Gastrocnemius medialis (tissue), 4 donors: ENCODE measurements at regions not wholly inside any gene's neighbourhood (a gene's known extent, or its start where the extent isn't known, plus 50 kb on each side); places are given as distances from the start of the nearest gene placed in this dataset.

Experiments used
- POLR2A ChIP-seq, 2 donors: fragments of 450-650 bp; IDR thresholded peaks; one replicate each; pipeline ENCODE4 v1.6.1; 2017; ENCODE audit warnings: antibody characterized with exemption in 2 of 2, mild to moderate bottlenecking in 2 of 2, moderate library complexity in 2 of 2
- TF ChIP-seq, protein P1 (sequence below), 5 experiments: fragments of 450-650 bp in 3 of 5; fragments of 200-600 bp in 2 of 5; sonication (generic) in 2 of 5; IDR thresholded peaks in 4 of 5; conservative IDR thresholded peaks in 1 of 5; 1 replicate in 4 of 5; 2 replicates in 1 of 5; pipeline ENCODE4 v1.5.1; 2016 to 2019; ENCODE audit warnings: antibody characterized with exemption in 5 of 5, mild to moderate bottlenecking in 3 of 5, moderate library complexity in 3 of 5

DNA sequence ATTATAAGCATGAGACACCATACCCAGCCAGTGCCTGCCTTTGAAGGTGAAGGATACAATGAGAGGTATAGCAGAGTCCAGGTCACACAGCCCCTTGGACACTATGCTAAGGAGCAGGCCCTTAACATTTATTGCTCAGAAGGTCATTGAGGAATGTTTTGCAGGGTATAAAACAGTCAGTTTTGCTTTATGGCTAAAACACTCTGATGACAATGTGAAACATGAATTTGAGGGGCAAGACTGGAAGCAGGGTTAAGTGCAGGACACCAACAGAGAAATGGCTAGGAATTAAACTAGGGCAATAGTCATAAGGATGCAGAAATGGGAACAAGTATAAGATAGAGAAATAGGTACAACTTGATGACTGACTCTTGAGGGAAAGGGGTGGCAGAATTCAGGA lies 141.1 kb downstream of the METTL4 start:
- TF ChIP-seq, protein P1, sequence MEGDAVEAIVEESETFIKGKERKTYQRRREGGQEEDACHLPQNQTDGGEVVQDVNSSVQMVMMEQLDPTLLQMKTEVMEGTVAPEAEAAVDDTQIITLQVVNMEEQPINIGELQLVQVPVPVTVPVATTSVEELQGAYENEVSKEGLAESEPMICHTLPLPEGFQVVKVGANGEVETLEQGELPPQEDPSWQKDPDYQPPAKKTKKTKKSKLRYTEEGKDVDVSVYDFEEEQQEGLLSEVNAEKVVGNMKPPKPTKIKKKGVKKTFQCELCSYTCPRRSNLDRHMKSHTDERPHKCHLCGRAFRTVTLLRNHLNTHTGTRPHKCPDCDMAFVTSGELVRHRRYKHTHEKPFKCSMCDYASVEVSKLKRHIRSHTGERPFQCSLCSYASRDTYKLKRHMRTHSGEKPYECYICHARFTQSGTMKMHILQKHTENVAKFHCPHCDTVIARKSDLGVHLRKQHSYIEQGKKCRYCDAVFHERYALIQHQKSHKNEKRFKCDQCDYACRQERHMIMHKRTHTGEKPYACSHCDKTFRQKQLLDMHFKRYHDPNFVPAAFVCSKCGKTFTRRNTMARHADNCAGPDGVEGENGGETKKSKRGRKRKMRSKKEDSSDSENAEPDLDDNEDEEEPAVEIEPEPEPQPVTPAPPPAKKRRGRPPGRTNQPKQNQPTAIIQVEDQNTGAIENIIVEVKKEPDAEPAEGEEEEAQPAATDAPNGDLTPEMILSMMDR (IDR thresholded peaks at IDR 0.05 in 4 of 5, conservative IDR thresholded peaks at IDR 0.05 in 1 of 5), result no peak
- TF ChIP-seq POLR2A (IDR thresholded peaks at IDR 0.05), result no peak
